Ovary (tissue), 3 donors: ENCODE measurements at regions not wholly inside any gene's neighbourhood (a gene's known extent, or its start where the extent isn't known, plus 50 kb on each side); places are given as distances from the start of the nearest gene placed in this dataset.

Experiments used
- EP300 ChIP-seq: sonication (generic); formaldehyde crosslinking; IDR thresholded peaks from one replicate; pipeline ENCODE4 v1.6.1; 2017; ENCODE audit warnings: antibody characterized with exemption
- POLR2A ChIP-seq: fragments of 450-650 bp; IDR thresholded peaks from one replicate; pipeline ENCODE4 v1.6.1; 2017; ENCODE audit warnings: antibody characterized with exemption, mild to moderate bottlenecking, moderate library complexity
- TF ChIP-seq, protein P1 (sequence below), 3 donors: fragments of 450-650 bp in 2 of 3; fragments of 200-600 bp in 1 of 3; IDR thresholded peaks; one replicate each; pipeline versions ENCODE4 v1.5.1 to v1.8.0; 2016 to 2022; ENCODE audit warnings: antibody characterized with exemption in 3 of 3, mild to moderate bottlenecking in 1 of 3
- donor health status: DM: no; HTN: no; CAD: no.

DNA sequence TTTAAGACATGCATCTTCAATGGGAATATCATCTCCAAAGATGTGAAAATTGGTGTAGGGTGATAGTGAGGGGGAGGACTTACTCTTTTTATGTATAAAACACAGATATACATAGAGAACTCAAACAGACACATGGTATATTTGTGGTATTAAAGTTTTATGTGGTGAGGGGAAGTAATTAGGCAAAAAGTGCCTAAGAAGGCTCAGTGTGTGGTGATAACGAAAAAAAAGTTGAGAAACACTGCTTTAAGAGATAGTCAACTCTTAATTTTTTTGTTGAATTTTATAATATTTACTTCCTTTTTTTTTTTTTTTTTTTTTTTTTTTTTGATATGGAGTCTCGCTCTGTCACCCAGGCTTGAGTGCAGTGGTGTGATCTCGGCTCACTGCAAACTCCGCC lies 174.2 kb upstream of the FRMD4B start:
- TF ChIP-seq, protein P1, sequence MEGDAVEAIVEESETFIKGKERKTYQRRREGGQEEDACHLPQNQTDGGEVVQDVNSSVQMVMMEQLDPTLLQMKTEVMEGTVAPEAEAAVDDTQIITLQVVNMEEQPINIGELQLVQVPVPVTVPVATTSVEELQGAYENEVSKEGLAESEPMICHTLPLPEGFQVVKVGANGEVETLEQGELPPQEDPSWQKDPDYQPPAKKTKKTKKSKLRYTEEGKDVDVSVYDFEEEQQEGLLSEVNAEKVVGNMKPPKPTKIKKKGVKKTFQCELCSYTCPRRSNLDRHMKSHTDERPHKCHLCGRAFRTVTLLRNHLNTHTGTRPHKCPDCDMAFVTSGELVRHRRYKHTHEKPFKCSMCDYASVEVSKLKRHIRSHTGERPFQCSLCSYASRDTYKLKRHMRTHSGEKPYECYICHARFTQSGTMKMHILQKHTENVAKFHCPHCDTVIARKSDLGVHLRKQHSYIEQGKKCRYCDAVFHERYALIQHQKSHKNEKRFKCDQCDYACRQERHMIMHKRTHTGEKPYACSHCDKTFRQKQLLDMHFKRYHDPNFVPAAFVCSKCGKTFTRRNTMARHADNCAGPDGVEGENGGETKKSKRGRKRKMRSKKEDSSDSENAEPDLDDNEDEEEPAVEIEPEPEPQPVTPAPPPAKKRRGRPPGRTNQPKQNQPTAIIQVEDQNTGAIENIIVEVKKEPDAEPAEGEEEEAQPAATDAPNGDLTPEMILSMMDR (IDR thresholded peaks at IDR 0.05), result no peak
- TF ChIP-seq POLR2A (no peak), EP300 (no peak)
